ENCODE measurements at regions not wholly inside any gene's neighbourhood (a gene's known extent, or its start where the extent isn't known, plus 50 kb on each side); places are given as distances from the start of the nearest gene placed in this dataset.

- Histone ChIP-seq H3K4me3 (no peak overlapping the region), H3K4me1 (peaks cover 0 to 3% (median 0%) of the 10 kb centered on the region in 4 donors), H3K27ac (no peak overlapping the region), H3K36me3 (no peaks in the 10 kb centered on the region), H3K27me3 (no peaks in the 10 kb centered on the region), H3K9me3 (no peaks in the 10 kb centered on the region)
- TF ChIP-seq CTCF (IDR thresholded peaks at IDR 0.05) = no peak
- no peak for DNase-seq
- intact Hi-C loops (cut with DNase I; ENCODE audit: low total_unique reads) = loop anchor here (5.0 to 10.0 kb wide), 3 partner anchors 163 to 1100 kb away; no protein-coding TSS in a partner anchor
Observed at GRCh38 chr9:108567571-108567970, 288.2 kb downstream of the ACTL7B start.

- DNase-seq = peak; percentile 61 to 68
- peak; percentile 80 to 82 for TF ChIP-seq CTCF (IDR thresholded peaks at IDR 0.05)
- intact Hi-C loops (cut with DNase I; ENCODE audit: low total_unique reads) = loop anchor here (5.0 to 10.0 kb wide), 3 partner anchors 161 to 1099 kb away; no protein-coding TSS in a partner anchor
Observed at GRCh38 chr9:108565651-108566378, 290.0 kb downstream of the ACTL7B start.

GRCh38 chr9:108562176-108562575 lies 293.6 kb downstream of the ACTL7B start:
- no peak for TF ChIP-seq CTCF (IDR thresholded peaks at IDR 0.05)
- intact Hi-C loops (cut with DNase I; ENCODE audit: low total_unique reads) = loop anchor here (10.0 kb wide), 2 partner anchors 157 to 203 kb away; no protein-coding TSS in a partner anchor
- H3K4me1 ChIP-seq = peaks cover 0 to 3% (median 0%) of the 10 kb centered on the region in 4 donors
- H3K4me3 ChIP-seq = no peak overlapping the region
- H3K9me3 ChIP-seq = no peaks in the 10 kb centered on the region
- H3K27ac ChIP-seq = no peak overlapping the region
- H3K27me3 ChIP-seq = no peaks in the 10 kb centered on the region
- no peaks in the 10 kb centered on the region for H3K36me3 ChIP-seq
- DNase-seq = no peak

More at GRCh38 chr9:108565651-108566378, 290.0 kb downstream of the ACTL7B start:
- Histone ChIP-seq H3K4me1 (peaks cover 0 to 3% (median 0%) of the 10 kb centered on the region in 4 donors), H3K36me3 (no peaks in the 10 kb centered on the region), H3K4me3 (no peak overlapping the region), H3K9me3 (no peaks in the 10 kb centered on the region), H3K27ac (no peak overlapping the region), H3K27me3 (no peaks in the 10 kb centered on the region)

- no peak for TF ChIP-seq CTCF (IDR thresholded peaks at IDR 0.05)
- no peaks in the 10 kb centered on the region for H3K4me1 ChIP-seq
- no peak for DNase-seq
- no peak overlapping the region for H3K27ac ChIP-seq
- H3K27me3 ChIP-seq = no peaks in the 10 kb centered on the region
- intact Hi-C loops (cut with DNase I; ENCODE audit: low total_unique reads) = no loop called here
- H3K36me3 ChIP-seq = no peaks in the 10 kb centered on the region
- H3K9me3 ChIP-seq = no peaks in the 10 kb centered on the region
- H3K4me3 ChIP-seq = no peak overlapping the region
Observed at GRCh38 chr9:108559432-108559831, 296.4 kb downstream of the ACTL7B start.

GRCh38 chr9:108554831-108555230 lies 301.0 kb downstream of the ACTL7B start:
- TF ChIP-seq CTCF (IDR thresholded peaks at IDR 0.05) = no peak
- Histone ChIP-seq H3K27me3 (no peaks in the 10 kb centered on the region), H3K9me3 (no peaks in the 10 kb centered on the region), H3K4me1 (peaks cover 0 to 6% (median 0%) of the 10 kb centered on the region in 4 donors), H3K4me3 (no peak overlapping the region), H3K27ac (no peak overlapping the region), H3K36me3 (no peaks in the 10 kb centered on the region)
- intact Hi-C loops (cut with DNase I; ENCODE audit: low total_unique reads) = no loop called here
- no peak for DNase-seq
